Head of caudate nucleus (tissue), 42 donors: ENCODE measurements at regions not wholly inside any gene's neighbourhood (a gene's known extent, or its start where the extent isn't known, plus 50 kb on each side); places are given as distances from the start of the nearest gene placed in this dataset.

ENCODE experiments used
- DNase-seq, 42 donors: peaks; one replicate each; pipeline versions ENCODE4 v3.0.0 to v3.0.0-alpha.2; 2020 to 2021; ENCODE audit warnings: mixed read lengths in 7 of 42
- intact Hi-C: fragments of 100-400 bp; cut with DNase I; formaldehyde crosslinking; loops from one replicate; pipeline ENCODE4 v1.15.0; 2022

DNA sequence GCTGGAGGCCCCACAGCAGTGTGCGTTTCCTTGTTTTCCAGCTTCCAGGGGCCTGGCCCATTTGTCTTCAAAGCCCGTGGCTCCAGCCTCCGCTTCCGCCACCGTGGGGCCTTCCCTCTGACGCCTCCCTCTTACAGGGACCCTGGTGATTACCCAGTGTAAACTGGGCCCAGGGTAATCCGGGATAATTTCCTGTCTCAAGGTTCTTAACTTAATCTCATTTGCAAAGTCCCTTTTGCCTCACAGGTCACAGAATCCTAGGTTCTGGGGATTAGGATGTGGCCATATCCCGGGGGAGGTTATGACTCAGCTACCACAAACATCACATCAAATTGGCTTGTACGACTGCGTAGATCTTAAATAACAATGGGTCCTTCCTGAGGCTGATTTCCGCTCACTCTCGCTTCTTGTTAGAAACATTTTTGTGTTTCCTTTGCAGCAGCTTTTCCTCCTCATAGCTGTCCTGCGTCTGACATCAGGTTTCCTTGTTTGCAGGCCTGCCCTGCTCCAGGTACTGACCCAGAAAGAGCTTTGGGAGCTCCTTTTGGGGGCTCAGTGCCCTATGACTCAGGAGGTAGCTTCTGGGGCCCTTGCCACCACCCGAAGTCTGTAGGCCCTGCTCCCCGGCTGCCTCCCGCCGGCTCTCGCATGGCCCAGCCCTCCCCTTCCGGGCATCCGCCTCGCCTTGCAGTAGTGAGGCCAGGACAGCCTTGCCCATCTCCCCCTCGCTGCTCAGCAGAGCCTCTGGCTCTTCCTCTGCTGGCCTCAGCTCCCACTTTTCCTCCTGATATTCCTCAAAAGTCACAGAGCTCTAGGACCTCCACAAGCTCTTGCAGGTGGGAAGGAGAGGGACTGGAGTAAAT lies 100.5 kb downstream of the ERMARD start:
- intact Hi-C loops = no loop called here
- DNase-seq = peak in 12 of 42 donors; percentile 3 to 38 (median 10)

DNA sequence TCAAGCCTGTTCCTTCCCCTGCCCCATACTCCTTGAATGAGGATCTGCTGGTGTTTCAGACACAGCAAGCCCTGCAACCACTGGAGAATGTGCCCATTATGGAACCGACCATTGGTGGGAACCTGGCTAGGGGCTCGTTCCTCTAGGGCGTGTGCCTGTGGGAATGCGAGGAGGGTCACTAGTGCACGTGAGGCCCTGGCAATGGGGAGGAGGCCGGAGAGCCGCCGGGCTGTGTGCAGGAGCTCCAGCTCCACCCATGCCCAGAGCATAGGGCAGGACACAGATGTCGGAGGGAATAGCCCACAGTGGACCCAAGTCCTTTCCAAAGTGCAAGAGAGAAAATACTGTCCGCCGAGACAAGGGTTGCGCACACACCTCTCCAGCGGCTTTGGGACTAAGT lies 99.3 kb downstream of the ERMARD start:
- intact Hi-C loops = no loop called here

DNA sequence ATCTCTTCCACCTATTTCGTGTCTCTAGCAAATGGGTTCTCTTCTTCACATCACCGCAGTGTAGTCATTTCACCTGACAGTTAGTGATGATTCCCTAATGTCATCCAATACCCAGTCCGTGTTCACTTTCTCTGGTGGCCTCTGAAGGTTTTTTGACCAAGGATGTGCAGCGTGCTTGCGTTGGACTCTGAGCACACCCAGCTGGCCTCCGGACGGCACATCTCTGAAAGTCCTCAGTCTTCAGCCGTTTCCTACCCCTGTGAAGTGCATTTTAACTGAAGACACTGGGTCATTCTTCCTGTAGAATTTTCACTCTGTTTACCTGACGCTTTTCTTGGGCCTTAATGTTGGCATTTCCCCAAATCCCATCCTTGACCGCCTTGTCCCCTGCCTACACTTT lies 98.7 kb downstream of the ERMARD start:
- intact Hi-C loops = no loop called here

More for the DNA sequence above, 99.3 kb downstream of the ERMARD start:
- peak in 10 of 42 donors; percentile 1 to 31 (median 6) for DNase-seq

DNA sequence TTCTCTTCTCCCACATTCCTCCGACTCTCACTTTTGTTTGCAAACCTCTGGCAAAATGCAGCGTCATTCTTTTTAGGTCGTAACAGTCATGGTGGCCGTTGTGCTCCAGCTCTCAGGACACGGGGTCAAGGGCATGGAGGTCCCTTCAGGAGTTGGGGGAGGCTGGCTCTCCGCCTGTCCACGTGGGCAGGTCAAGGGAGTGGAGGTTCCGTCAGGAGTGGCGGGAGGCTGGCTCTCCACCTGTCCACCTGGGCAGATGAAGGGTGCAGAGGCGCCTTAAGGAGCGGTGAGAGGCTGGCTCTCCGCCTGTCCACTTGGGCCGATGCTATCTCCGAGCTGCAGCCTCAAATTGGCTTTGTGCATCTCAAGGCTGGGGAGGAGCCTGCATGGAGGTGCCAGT lies 98.0 kb downstream of the ERMARD start:
- intact Hi-C loops = no loop called here
- peak in 10 of 42 donors; percentile 0 to 30 (median 5) for DNase-seq

More for the DNA sequence above, 98.7 kb downstream of the ERMARD start:
- DNase-seq = peak in 2 of 42 donors; percentile 1 to 3

DNA sequence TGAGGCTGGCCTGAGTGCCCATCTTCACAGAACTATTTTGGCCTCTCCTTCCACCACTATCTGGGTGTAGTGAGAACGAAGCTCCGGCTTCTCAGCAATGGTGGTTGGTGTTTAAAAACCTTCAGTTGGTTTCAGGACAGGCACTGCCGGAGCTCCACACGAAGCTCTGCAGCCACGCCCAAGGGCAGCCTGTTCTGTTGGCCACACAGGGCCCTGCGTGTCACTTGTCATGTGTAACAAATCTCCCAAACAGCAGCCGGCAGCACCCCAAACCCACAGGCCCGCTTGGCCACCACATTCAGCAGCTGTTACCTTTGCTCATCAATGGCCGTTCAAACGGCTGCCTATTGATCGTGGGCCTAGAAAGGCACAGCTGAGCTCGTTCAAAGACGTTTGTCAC lies 97.5 kb downstream of the ERMARD start:
- intact Hi-C loops = no loop called here
- DNase-seq = peak in 11 of 42 donors; percentile 1 to 36 (median 13)

DNA sequence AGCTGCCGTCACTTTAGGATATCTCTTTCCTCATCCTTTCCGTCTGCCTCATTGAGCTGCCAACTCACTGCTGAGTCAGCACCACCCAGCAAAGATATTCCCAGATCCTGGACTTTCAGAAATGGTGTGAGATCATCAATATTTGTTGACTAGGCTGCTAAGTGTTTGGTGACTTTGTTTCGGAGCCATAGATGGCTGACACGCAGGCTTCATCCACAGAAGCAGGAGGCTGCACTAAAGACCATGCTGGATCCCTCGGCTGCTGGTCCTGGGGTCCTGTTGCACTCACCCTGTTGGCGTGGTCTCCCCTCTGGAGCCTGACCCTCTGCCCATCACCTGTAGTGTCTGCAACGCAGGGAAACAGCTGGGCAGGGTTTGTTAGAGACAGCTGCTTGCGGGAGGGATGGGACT lies 96.5 kb downstream of the ERMARD start:
- peak in 7 of 42 donors; percentile 1 to 24 (median 10) for DNase-seq
- intact Hi-C loops = no loop called here

DNA sequence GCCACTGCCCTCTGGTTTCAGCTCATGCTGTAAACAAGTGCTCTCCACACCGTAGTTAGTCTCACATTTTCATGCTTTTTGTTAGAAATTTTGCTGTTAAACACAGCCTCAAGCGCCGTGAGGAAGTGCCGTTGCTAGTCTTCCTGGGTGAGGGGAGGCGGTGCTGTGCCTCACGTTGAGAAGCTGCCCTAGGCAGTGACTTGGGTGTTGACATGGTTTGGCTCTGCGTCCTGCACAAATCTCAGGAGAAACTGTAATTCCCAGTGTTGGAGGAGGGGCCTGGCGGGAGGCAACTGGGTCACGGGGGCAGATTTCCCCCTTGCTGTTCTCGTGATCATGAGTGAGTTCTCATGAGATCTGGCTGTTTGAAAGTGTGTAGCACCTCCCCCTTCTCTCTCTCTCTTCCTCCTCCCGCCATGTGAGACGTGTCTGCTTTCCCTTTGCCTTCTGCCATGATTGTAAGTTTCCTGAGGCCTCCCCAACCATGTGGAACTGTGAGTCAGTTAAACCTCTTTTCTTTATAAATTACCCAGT lies 95.8 kb downstream of the ERMARD start:
- intact Hi-C loops = no loop called here
- peak in 7 of 42 donors; percentile 1 to 33 (median 16) for DNase-seq

DNA sequence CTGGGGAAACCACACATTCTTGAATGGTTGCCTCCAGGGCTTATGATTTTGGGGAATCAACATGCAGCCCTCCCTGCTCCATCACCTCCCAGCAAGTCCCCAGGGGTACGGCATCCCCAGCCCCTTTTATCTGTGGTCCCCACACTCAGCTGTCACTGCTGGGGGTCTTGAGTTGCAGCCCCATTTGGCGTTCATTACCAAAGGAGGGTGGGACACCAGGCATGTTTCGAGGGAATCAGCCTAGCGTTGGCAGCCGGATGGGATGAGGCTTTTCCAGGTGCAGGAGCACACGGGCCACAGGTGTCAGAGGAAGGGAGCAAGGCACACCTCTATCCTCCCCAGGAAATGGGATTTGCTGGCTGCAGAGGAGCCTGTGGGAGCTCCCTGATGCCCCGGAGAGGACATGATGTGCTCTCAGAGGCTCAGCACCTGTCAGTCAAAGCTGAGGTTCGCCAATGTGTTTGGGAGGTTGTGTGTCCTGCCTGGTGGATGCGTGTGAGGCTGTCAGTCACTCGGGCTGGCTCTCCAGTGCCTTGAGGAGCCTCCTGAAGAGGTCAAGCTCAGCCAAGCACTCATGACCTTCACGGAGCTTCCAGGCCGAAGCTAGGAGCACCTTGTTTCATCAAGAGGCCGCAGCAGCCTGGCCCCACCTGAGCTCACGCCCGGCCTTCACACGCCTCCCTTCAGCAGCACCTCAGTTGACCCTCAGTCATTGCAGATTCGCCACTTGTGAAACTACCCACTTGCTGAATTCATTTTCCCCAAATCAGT lies 95.0 kb downstream of the ERMARD start:
- intact Hi-C loops = no loop called here
- DNase-seq = peak in 12 of 42 donors; percentile 0 to 36 (median 4)

DNA sequence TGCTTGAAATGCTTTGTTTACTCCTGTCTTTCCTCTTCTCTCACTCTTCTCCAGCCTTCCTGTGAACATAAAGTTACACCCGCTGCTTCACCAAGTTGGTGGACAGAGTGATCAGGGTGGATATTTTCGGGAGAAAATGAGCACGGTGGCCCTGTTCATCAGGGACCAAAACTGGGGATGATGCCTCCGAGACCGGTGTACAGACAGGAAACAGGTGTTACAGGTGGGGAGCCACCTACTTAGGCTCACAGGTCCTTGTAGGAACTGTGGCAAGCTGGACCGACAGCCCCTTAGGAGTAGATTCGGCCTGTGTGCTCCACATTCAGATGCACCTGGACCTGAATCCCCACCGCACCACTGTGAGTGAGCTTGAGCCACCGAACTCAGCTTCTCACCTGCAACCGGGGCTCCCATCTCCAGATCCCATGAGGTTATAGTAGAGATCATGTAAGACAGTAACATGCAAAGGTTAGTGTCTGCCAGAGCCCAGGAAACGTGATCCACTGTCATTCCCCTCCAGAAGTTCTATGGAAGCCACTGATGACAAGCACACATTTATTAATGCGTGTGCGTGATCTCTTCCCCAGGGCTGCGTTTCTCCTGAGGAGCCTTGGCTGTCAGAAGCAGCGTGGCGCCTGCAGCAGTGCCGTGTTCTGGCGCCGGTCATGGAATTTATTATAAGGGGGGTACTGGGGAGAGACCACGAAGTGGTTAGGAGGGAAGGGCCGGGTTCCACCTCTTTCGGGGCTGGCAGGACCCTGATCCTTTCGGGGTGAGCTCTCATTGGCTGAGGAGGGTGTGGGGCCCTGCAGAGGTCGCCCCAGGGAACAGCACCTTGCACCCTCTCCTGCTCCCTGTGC lies 94.2 kb downstream of the ERMARD start:
- intact Hi-C loops = no loop called here
- peak in 13 of 42 donors; percentile 1 to 29 (median 5) for DNase-seq

DNA sequence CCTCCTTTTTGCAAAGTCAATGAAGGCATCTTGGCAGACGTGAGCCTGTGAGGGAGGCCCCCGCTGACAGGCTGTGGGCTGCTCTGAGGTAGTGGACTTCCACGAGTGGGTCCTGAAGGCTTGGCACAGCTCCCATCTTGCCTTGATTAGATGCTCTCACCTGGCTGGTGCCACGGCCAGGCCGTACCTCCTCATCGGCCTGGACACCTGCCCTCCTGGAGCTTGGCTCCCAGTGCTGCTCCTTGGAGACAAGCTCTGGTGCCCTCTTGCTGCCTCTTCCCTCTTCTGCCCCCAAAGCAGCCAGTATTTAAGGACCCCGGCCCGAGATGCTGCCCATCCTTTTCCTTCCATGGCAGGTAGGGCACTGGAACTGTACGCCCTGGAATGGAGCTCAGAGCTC lies 93.5 kb downstream of the ERMARD start:
- peak in 13 of 42 donors; percentile 1 to 19 (median 6) for DNase-seq
- intact Hi-C loops = no loop called here

DNA sequence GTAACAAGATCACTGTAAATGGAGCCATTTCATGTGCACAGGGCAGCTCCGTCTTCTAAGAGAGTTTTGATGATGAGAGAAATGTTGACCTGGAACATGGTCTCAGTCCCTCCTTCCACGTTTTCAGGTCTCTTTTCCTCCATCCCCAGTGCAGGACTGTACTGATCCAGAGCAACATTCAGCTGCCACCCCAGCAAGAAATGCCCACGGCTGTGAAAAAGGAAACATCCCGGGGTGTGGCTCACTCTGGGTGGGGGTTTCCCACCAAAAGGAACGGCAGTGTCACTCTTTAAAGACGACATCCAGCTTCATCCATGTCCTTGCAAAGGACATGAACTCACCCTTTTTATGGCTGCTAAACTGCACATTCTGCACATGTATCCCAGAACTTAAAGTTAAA lies 92.6 kb downstream of the ERMARD start:
- peak in 3 of 42 donors; percentile 3 to 7 (median 3) for DNase-seq
- intact Hi-C loops = no loop called here

DNA sequence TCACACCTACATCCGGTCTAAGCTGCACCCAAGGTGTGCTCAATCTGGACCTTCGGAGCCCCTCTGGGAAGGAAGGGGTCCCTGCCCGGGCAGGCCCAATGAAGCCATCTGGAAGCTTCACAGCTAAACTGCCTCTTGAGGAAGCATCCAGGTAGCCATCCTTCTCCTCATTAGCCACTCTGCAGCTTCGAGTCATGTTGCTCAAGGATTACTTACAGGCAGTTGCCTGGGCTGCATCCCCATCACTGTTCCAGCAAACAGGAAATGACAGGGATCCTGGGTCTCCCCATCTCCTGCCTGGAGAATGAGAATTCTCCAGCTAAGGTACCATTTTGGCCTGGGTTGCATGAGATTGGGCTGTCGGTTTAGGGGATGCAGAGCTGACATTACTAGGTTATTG lies 91.7 kb downstream of the ERMARD start:
- intact Hi-C loops = no loop called here
- DNase-seq = peak in 5 of 42 donors; percentile 1 to 12 (median 1)

DNA sequence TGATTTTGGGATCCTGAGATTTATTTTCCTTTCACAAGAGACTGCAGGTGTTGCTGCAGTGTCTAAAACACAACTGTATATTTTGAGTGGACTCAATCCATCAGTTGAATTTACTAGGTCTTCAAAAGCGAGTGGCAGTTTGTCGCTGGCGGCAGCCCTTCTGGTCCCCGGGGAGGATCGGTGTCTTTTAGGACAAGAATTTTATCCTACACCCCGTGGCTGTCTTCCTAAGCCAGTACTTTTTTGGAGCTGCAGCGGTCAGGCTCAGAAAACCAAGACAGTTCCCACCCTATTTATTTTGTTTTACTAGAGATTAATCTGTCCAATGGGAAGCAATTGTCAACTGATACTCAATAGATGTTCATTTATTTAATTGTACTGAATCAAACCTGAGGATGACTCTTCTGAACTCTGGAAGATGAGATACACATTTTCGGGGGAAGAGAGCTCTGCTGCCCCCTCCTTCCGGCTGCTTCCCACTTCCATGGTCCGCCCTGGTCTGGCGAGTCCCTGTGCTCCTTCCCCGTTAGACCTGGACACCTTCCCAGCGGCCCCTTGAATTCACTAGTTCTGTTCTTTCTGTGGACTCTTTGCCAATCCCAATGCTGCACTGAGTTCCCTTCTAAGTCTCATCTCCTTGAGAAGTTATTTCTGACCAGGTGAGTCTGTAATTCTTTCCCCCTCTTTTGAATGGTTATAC lies 90.6 kb downstream of the ERMARD start:
- DNase-seq = peak in 11 of 42 donors; percentile 2 to 33 (median 14)
- intact Hi-C loops = no loop called here

DNA sequence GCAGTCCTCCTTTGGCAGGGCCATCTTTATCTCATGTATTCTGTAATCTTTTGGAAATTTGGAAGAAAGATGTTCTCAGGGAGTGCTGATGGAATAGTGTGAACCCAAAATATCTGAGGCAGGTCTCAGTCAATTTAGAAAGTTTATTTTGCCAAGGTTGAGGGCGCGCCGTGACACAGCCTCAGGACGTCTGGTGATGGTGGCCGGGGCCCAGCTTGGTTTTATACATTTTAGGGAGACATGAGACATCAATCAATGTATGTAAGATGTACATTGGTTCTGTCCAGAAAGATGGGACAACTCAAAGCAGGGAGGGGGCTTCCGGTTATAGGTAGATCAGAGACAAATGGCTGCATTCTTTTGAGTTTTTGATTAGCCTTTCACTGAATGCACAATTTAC lies 89.8 kb downstream of the ERMARD start:
- intact Hi-C loops = no loop called here
- peak in 5 of 42 donors; percentile 4 to 33 (median 19) for DNase-seq

DNA sequence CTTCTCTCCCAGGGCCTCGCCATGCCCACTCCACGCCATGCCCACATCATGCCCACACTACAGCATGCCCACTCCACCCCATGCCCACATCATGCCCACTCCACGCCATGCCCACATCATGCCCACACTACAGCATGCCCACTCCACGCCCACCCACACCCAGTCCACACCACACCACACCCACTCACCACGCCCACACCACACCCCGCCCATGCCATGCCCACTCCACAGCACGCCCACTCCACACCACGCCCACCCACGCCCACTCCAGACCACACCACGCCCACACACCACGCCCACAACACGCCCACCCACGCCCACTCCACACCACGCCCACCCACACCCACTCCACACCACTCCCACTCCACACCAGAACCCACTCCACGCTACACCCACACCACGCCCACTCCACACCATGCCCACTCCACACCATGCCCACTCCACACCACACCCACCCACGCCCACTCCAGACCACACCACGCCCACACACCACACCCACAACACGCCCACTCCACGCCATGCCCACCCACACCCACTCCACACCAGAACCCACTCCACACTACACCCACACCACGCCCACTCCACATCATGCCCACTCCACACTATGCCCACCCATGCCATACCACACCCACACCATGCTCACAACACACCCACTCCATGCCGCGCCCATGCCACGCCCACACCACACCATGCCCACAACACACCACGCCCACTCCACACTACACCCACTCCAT lies 88.6 kb downstream of the ERMARD start:
- intact Hi-C loops = no loop called here
- peak in 8 of 42 donors; percentile 8 to 33 (median 14) for DNase-seq

DNA sequence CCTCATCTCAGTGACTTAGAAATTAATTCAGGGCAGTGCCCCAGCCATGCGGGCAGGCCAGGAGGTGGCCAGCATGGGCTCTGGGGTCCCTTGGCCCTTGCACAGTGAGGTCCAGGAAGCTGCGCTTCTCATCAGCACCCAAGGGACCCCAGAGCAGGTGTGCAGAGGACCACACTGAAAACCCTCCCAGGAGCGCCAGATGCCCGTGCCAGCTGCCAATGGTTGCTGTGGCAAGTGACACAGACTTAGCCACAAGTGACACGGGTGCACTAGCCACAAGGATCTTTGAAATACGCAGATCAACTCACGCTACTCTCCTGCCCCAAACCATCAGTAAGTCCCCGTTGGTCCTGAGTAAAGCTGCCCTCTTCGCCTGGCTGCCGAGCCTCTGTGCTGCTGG lies 88.1 kb downstream of the ERMARD start:
- intact Hi-C loops = no loop called here
- DNase-seq = peak in 1 of 42 donors; percentile 24

DNA sequence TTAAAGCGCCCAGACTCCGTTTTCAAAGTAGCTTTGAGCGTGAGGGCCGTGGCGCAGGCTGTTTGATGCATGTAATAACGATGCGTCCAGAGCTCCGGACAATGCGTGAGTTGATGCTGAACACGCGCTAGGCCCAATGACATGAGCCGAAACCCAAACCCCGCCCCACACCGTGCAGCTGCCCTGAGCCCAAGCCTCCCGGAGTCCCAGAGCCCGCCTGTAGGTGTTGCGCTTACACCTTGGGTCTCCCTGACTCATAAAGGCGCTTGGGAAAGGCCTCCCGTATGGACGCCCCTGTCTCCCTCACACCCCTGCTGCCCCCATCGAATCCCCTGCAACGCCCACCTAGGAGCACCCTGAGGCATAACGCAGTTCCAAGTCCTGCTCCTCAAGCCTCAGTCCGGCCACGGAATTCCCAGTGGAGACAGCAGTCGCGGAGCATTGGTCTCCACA lies 87.6 kb downstream of the ERMARD start:
- peak in 5 of 42 donors; percentile 0 to 31 (median 29) for DNase-seq

More for the DNA sequence above, 87.6 kb downstream of the ERMARD start:
- intact Hi-C loops = no loop called here
